ENCODE measurements at regions not wholly inside any gene's neighbourhood (a gene's known extent, or its start where the extent isn't known, plus 50 kb on each side); places are given as distances from the start of the nearest gene placed in this dataset.

GRCh38 chr6:128600397-128600951 lies 80.1 kb upstream of the PTPRK start:
- H2AK9ac ChIP-seq (replicated peaks; ENCODE audit: low read depth, low read length, poor library complexity) = no peak overlapping the region
- peaks cover 3% of the 10 kb centered on the region for H3K9me1 ChIP-seq (ENCODE audit: insufficient read depth, low read length)
- peak overlapping the region; percentile 97 for H2BK20ac ChIP-seq (ENCODE audit: low read depth, low read length)
- TF ChIP-seq BHLHE40 (IDR thresholded peaks at IDR 0.05; ENCODE audit: low read depth, low read length) = peak; percentile 68; the same call in 1 of the 2 replicates
- peak; percentile 77; the same call in 1 of the 2 replicates for TF ChIP-seq FOS (IDR thresholded peaks at IDR 0.05; ENCODE audit: low read depth, low read length)
- TF ChIP-seq CHD1 (IDR thresholded peaks at IDR 0.05; ENCODE audit: low read depth, low read length) = no peak
- peak; percentile 15; the same call in 1 of the 2 replicates for TF ChIP-seq NFE2L2 (IDR thresholded peaks at IDR 0.05; ENCODE audit: low read depth, low read length)
- TF ChIP-seq ELK1 (IDR thresholded peaks at IDR 0.05; ENCODE audit: borderline replicate concordance, low read depth, low read length) = no peak
- TF ChIP-seq CEBPB (IDR thresholded peaks at IDR 0.05; ENCODE audit: low read depth, low read length) = 0 out of 2 replicates have a peak, but pooled peaks have one; percentile 16
- no peak for TF ChIP-seq RAD21 (IDR thresholded peaks at IDR 0.05; ENCODE audit: low read length)
- TF ChIP-seq MAFK (IDR thresholded peaks at IDR 0.05; ENCODE audit: low read depth, low read length) = peak; percentile 28; the same call in 1 of the 2 replicates
- H3K14ac ChIP-seq (replicated peaks; ENCODE audit: low read depth, low read length) = peak overlapping the region; percentile 86
- peak; percentile 89 for ATAC-seq (ENCODE audit: low read depth)
- no peaks in the 10 kb centered on the region for H4K20me1 ChIP-seq (ENCODE audit: insufficient read depth, low read length)
- intact Hi-C loops (cut with micrococcal nuclease) (no loop called here), in situ Hi-C loops (cut with MboI; ENCODE audit: low sequenced_read_pairs) (no loop called here), dilution Hi-C loops (cut with HindIII; ENCODE audit: low sequenced_read_pairs, unreplicated experiment) (no loop called here)
- no peaks in the 10 kb centered on the region for H3K79me1 ChIP-seq (ENCODE audit: low read depth in 1 of 2, low read length in 2 of 2)
- no peak overlapping the region for H3K9ac ChIP-seq (ENCODE audit: low read depth, low read length)
- 0 out of 2 replicates have a peak overlapping the region, but pooled peaks have one; percentile 5 for H3K56ac ChIP-seq (ENCODE audit: extremely low read depth, insufficient read depth, low read length)
- H3K27ac ChIP-seq (ENCODE audit: insufficient read depth, low read length) = no peak overlapping the region
- no TSS peak for BruUV-seq (replicated peaks)
- peaks cover 5% of the 10 kb centered on the region for H3K4me1 ChIP-seq (ENCODE audit: control insufficient read depth, insufficient read depth, low read length)
- H3K4me2 ChIP-seq (ENCODE audit: low read depth, low read length) = peak overlapping the region; percentile 23; the same call in 1 of the 2 replicates
- no peaks in the 10 kb centered on the region for H3K9me3 ChIP-seq (ENCODE audit: control insufficient read depth, insufficient read depth, low read length)
- no peak overlapping the region for H2BK5ac ChIP-seq (ENCODE audit: low read depth, low read length, poor library complexity, severe bottlenecking)
- no peak overlapping the region for H3K23ac ChIP-seq (ENCODE audit: low read depth, low read length)
- no peak overlapping the region for H3K4me3 ChIP-seq (ENCODE audit: insufficient read depth, low read depth, low read length)
- H4K5ac ChIP-seq (ENCODE audit: low read depth, low read length) = no peak overlapping the region
- peak overlapping the region; percentile 54 to 60; a peak in 2 of 4 replicates for H4K8ac ChIP-seq (ENCODE audit: low read depth in 2 of 2, low read length in 2 of 2)
- no peak overlapping the region for H2AK5ac ChIP-seq (ENCODE audit: low read depth, low read length)
- DNase-seq = peak; percentile 95
- no peaks in the 10 kb centered on the region for H3K27me3 ChIP-seq (ENCODE audit: control insufficient read depth, insufficient read depth, low read length)
- ChIA-PET POLR2A (ENCODE audit: unreplicated experiment) (interaction anchor here (0.6 kb wide), 1 partner anchor 9 kb away, joined by 3 read pairs; no protein-coding TSS in a partner anchor), CTCF (interaction anchor here (1.4 kb wide), 1 partner anchor 9 kb away, joined by 4 read pairs; no protein-coding TSS in a partner anchor)
- H3K36me3 ChIP-seq (ENCODE audit: control insufficient read depth, insufficient read depth, low read length) = no peaks in the 10 kb centered on the region
- H2AFZ ChIP-seq (replicated peaks; ENCODE audit: low read length, poor library complexity) = no peak overlapping the region
- WGBS, 2 experiments (ENCODE audit: extremely low coverage in 2 of 2, insufficient read length in 1 of 2) = no CpG with 5 or more reads among the region's 4 CpGs
- H3K18ac ChIP-seq (ENCODE audit: low read depth, low read length) = no peak overlapping the region
- H2BK120ac ChIP-seq (ENCODE audit: low read depth, low read length) = peak overlapping the region; percentile 89
- H3K4ac ChIP-seq (ENCODE audit: low read depth, low read length) = peak overlapping the region; percentile 68; the same call in 1 of the 2 replicates
- H4K91ac ChIP-seq (ENCODE audit: insufficient read depth, low read depth, low read length) = peak overlapping the region; percentile 67; the same call in 1 of the 2 replicates
- H2BK15ac ChIP-seq (ENCODE audit: low read depth, low read length) = peak overlapping the region; percentile 89; the same call in 1 of the 3 replicates
